Sigmoid colon (tissue), 6 donors: ENCODE measurements at regions not wholly inside any gene's neighbourhood (a gene's known extent, or its start where the extent isn't known, plus 50 kb on each side); places are given as distances from the start of the nearest gene placed in this dataset.

ENCODE experiments used
- DNase-seq: peaks from one replicate; pipeline ENCODE4 v3.0.0-alpha.2; 2019
- H3K27ac ChIP-seq, 4 donors: fragments of 200-600 bp; sonication (generic); one replicate each; pipeline ENCODE4 v1.5.1; 2016 to 2019; ENCODE audit warnings: mild to moderate bottlenecking in 1 of 4
- H3K27me3 ChIP-seq, 3 donors: fragments of 200-600 bp; sonication (generic); one replicate each; pipeline ENCODE4 v1.5.1; 2019; ENCODE audit warnings: mild to moderate bottlenecking in 1 of 3
- H3K36me3 ChIP-seq, 4 donors: fragments of 200-600 bp; sonication (generic); one replicate each; pipeline ENCODE4 v1.5.1; 2016 to 2019
- H3K4me1 ChIP-seq, 4 donors: fragments of 200-600 bp; sonication (generic); one replicate each; pipeline ENCODE4 v1.5.1; 2017 to 2019
- H3K4me3 ChIP-seq, 4 donors: fragments of 200-600 bp; sonication (generic); one replicate each; pipeline ENCODE4 v1.5.1; 2017 to 2019; ENCODE audit warnings: mild to moderate bottlenecking in 2 of 4, moderate library complexity in 1 of 4
- H3K9me3 ChIP-seq, 4 donors: fragments of 200-600 bp in 3 of 4; sonication (generic) in 3 of 4; one replicate each; pipeline versions ENCODE4 v1.5.1 to v1.6.1; 2013 to 2019
- EP300 ChIP-seq, 4 donors: sonication (generic); formaldehyde crosslinking; IDR thresholded peaks; one replicate each; pipeline ENCODE4 v1.6.1; 2017; ENCODE audit warnings: antibody characterized with exemption in 4 of 4
- POLR2A ChIP-seq, 2 donors: fragments of 450-650 bp; IDR thresholded peaks; one replicate each; pipeline ENCODE4 v1.6.1; 2016; ENCODE audit warnings: antibody characterized with exemption in 2 of 2, mild to moderate bottlenecking in 2 of 2, moderate library complexity in 2 of 2
- POLR2AphosphoS5 ChIP-seq, 4 donors: sonication (generic); formaldehyde crosslinking; IDR thresholded peaks; one replicate each; pipeline ENCODE4 v1.6.1; 2017; ENCODE audit warnings: antibody characterized with exemption in 4 of 4
- WGBS, 2 donors: extraction: QIAGEN DNeasy Blood & Tissue Kit; methylation state at CpG; one replicate each; pipeline ENCODE4 v1.1.7; 2013; 5-methylcytosine and 5-hydroxymethylcytosine counted together
- intact Hi-C: fragments of 100-400 bp; cut with DNase I; formaldehyde crosslinking; loops from one replicate; pipeline ENCODE4 v1.15.1; 2023
- TF ChIP-seq, protein P1 (sequence below), 4 experiments: fragments of 450-650 bp in 3 of 4; fragments of 200-600 bp in 1 of 4; IDR thresholded peaks; one replicate each; pipeline ENCODE4 v1.5.1; 2016 to 2019; ENCODE audit warnings: antibody characterized with exemption in 4 of 4, mild to moderate bottlenecking in 3 of 4, moderate library complexity in 2 of 4
- donor health status: healthy with polysubstance abuse.
- donor health status: healthy.

DNA sequence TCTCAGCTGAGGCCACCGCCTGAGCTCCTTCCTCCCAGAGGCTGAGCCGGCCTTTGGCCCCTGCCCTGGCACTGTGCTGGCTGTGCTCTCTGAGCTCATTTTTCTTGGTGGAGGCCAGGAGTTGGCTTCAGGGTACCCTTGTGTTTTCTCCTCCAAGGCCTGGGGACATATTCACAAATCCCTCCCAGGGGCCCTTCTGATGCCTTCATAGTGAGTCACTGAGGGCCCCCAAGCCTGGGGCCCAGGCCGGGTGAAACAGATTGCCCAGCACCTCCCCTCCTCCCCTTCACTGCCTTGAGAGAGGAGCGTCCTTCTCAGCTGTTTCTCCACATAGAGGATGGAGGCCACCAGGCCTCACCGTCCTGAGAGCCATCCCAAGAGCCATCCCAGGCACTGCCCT, 105.8 kb downstream of the SIK1 start:
- H3K36me3 ChIP-seq: no peaks in the 10 kb centered on the region
- no peaks in the 10 kb centered on the region for H3K27me3 ChIP-seq
- no peak overlapping the region for H3K4me3 ChIP-seq
- peaks cover 0 to 6% (median 0%) of the 10 kb centered on the region in 4 donors for H3K4me1 ChIP-seq
- intact Hi-C loops: no loop called here
- H3K9me3 ChIP-seq: peaks cover 0 to 6% (median 1%) of the 10 kb centered on the region in 4 donors
- 87 to 88% methylated on average over 5 of the region's 5 CpGs for WGBS, 2 donors
- no peak for DNase-seq
- no peak for TF ChIP-seq POLR2A (IDR thresholded peaks at IDR 0.05)
- TF ChIP-seq EP300 (IDR thresholded peaks at IDR 0.05): no peak
- TF ChIP-seq, protein P1, sequence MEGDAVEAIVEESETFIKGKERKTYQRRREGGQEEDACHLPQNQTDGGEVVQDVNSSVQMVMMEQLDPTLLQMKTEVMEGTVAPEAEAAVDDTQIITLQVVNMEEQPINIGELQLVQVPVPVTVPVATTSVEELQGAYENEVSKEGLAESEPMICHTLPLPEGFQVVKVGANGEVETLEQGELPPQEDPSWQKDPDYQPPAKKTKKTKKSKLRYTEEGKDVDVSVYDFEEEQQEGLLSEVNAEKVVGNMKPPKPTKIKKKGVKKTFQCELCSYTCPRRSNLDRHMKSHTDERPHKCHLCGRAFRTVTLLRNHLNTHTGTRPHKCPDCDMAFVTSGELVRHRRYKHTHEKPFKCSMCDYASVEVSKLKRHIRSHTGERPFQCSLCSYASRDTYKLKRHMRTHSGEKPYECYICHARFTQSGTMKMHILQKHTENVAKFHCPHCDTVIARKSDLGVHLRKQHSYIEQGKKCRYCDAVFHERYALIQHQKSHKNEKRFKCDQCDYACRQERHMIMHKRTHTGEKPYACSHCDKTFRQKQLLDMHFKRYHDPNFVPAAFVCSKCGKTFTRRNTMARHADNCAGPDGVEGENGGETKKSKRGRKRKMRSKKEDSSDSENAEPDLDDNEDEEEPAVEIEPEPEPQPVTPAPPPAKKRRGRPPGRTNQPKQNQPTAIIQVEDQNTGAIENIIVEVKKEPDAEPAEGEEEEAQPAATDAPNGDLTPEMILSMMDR (IDR thresholded peaks at IDR 0.05): no peak
- no peak for TF ChIP-seq POLR2AphosphoS5 (IDR thresholded peaks at IDR 0.05)
- no peak overlapping the region for H3K27ac ChIP-seq

DNA sequence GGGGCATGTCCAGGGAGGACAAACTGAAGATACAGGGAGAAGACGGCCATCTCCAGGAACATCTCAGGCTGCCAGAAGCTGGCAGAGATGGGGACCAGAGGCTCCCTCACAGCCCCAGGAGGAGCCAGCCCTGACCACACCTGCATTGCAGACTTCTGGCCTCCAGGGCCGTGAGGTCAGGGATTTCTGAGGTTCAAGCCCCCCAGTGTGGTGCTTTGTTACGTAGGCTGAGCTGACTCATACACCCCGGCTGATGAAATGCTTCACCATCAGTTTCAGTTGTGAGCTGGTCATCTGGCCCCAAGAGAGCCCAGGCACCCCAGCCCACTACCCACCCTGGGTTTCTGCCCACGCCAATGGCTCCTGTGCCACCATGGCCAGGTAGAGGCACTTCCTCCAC, 106.4 kb downstream of the SIK1 start:
- DNase-seq: no peak
- 91 to 92% methylated on average over 5 of the region's 5 CpGs for WGBS, 2 donors
- no peaks in the 10 kb centered on the region for H3K36me3 ChIP-seq
- H3K4me1 ChIP-seq: peaks cover 0 to 6% (median 0%) of the 10 kb centered on the region in 4 donors
- H3K4me3 ChIP-seq: no peak overlapping the region
- peaks cover 0 to 6% (median 1%) of the 10 kb centered on the region in 4 donors for H3K9me3 ChIP-seq
- H3K27ac ChIP-seq: no peak overlapping the region
- intact Hi-C loops: no loop called here
- peaks cover 0 to 5% (median 0%) of the 10 kb centered on the region in 3 donors for H3K27me3 ChIP-seq
- TF ChIP-seq POLR2A (IDR thresholded peaks at IDR 0.05) (no peak), EP300 (IDR thresholded peaks at IDR 0.05) (no peak), POLR2AphosphoS5 (IDR thresholded peaks at IDR 0.05) (no peak)
- TF ChIP-seq, protein P1 (IDR thresholded peaks at IDR 0.05): no peak

DNA sequence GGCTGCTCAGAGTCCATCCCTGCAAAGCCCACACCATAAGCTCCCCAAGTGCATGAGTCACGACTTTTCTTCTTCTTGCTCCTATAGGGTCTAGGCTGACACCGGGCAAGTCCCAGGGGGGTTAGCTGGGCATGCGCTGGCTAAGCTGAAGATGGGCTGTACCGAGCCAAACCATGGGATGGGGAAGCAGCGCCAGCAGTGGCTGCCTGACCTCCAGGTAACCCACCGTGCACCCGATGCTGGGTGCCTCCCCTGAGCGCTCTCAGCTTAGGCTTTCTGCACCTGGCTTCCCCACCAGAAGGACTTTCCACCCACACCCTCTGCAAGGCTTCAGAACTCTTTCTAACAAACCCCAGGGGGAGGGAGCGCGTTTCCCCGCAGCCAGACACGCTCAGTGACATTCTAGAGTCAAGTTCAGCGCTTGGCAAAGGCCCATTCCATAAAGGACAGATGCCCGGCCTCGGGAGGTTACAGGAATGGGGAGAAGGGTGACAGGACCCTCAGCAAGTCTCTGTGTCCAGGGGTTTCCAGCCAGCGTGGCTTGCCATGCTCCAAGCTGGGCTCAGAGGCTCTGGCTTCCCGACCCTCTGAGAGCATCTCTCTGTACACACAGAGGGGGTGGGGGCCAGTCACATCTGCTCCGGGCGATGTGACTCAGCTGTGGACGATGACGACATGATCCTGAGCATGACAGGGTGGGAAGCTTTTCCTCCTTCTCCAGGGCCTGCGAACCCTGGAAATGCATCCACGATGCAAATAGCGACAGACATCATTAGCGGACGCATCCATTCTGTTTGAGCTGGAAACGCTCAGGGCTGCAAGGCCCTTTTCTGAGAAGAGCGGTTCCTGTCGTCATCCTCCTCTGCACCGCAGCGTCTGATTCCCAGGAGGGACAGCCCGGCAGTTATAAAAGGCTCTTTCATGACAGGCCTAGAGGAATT, 107.8 kb downstream of the SIK1 start:
- Histone ChIP-seq H3K36me3 (no peaks in the 10 kb centered on the region), H3K4me1 (peaks cover 0 to 6% (median 0%) of the 10 kb centered on the region in 4 donors), H3K27ac (no peak overlapping the region), H3K4me3 (no peak overlapping the region), H3K9me3 (peaks cover 0 to 6% (median 1%) of the 10 kb centered on the region in 4 donors), H3K27me3 (peaks cover 0 to 9% (median 0%) of the 10 kb centered on the region in 3 donors)
- intact Hi-C loops: no loop called here
- TF ChIP-seq, protein P1 (IDR thresholded peaks at IDR 0.05): no peak
- TF ChIP-seq POLR2AphosphoS5 (IDR thresholded peaks at IDR 0.05): peak in 1 of 4 donors; percentile 24
- WGBS, 2 donors: 68 to 80% methylated on average over 32 of the region's 32 CpGs
- DNase-seq: no peak

DNA sequence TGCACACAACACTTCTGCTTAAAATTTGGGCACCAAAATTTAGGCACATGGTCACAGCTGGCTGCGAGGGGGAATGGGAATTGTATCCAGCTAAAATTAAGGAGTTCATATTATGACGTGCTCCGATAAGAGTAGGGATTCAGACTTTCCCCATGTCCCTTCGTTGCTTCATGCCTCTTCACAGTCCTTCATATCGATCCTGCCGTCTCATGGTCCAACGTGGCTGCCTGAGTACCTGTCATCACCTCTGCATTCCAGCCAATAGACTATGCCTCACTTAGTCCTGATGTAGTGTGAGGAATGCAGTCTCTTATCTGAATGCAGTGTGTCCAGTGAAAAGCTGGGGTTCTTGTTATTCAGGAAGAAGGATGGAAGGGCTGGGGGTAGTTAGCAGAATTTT, 108.6 kb downstream of the SIK1 start:
- H3K4me3 ChIP-seq: no peak overlapping the region
- intact Hi-C loops: no loop called here
- no peaks in the 10 kb centered on the region for H3K36me3 ChIP-seq
- no peak overlapping the region for H3K27ac ChIP-seq
- WGBS, 2 donors: 96% methylated on average over 7 of the region's 7 CpGs
- H3K27me3 ChIP-seq: peaks cover 0 to 9% (median 0%) of the 10 kb centered on the region in 3 donors
- peaks cover 0 to 6% (median 0%) of the 10 kb centered on the region in 4 donors for H3K4me1 ChIP-seq
- TF ChIP-seq POLR2A (IDR thresholded peaks at IDR 0.05) (no peak), EP300 (IDR thresholded peaks at IDR 0.05) (no peak), POLR2AphosphoS5 (IDR thresholded peaks at IDR 0.05) (no peak)
- TF ChIP-seq, protein P1 (IDR thresholded peaks at IDR 0.05): no peak
- peaks cover 0 to 6% (median 1%) of the 10 kb centered on the region in 4 donors for H3K9me3 ChIP-seq
- DNase-seq: no peak
